ENCODE measurements at regions not wholly inside any gene's neighbourhood (a gene's known extent, or its start where the extent isn't known, plus 50 kb on each side); places are given as distances from the start of the nearest gene placed in this dataset.

GRCh38 chr3:103585809-103586208 lies 1151.0 kb downstream of the ZPLD1 start:
- Histone ChIP-seq H3K4me3 (no peak overlapping the region), H3K4me1 (no peaks in the 10 kb centered on the region), H3K27ac (no peak overlapping the region), H3K36me3 (no peaks in the 10 kb centered on the region), H3K27me3 (no peaks in the 10 kb centered on the region), H3K9me3 (no peaks in the 10 kb centered on the region)
- WGBS, 4 donors, result 57 to 64% (median 61%) methylated on average over 4 of the region's 4 CpGs
- intact Hi-C loops (cut with DNase I), result no loop called here
- TF ChIP-seq CTCF (IDR thresholded peaks at IDR 0.05) (no peak), POLR2A (IDR thresholded peaks at IDR 0.05) (no peak)
- no peak for DNase-seq
- no peak for ATAC-seq

GRCh38 chr3:103589770-103590169 lies 1155.0 kb downstream of the ZPLD1 start:
- TF ChIP-seq POLR2A (IDR thresholded peaks at IDR 0.05) (no peak), CTCF (IDR thresholded peaks at IDR 0.05) (no peak)
- H3K9me3 ChIP-seq, result peaks cover 0 to 4% (median 0%) of the 10 kb centered on the region in 12 donors
- intact Hi-C loops (cut with DNase I), result no loop called here
- no peak overlapping the region for H3K4me3 ChIP-seq
- H3K36me3 ChIP-seq, result no peaks in the 10 kb centered on the region
- WGBS, 4 donors, result 70 to 96% (median 95%) methylated on average over 2 of the region's 2 CpGs
- H3K27ac ChIP-seq, result no peak overlapping the region
- no peak for DNase-seq
- H3K27me3 ChIP-seq, result no peaks in the 10 kb centered on the region
- no peaks in the 10 kb centered on the region for H3K4me1 ChIP-seq
- no peak for ATAC-seq

- 27 to 78% (median 63%) methylated on average over 1 of the region's 1 CpG for WGBS, 4 donors
These were observed 1166.0 kb downstream of the ZPLD1 start for GRCh38 chr3:103600844-103601243.

GRCh38 chr3:103601666-103602065 lies 1166.9 kb downstream of the ZPLD1 start:
- Histone ChIP-seq H3K4me1 (no peaks in the 10 kb centered on the region), H3K4me3 (no peak overlapping the region), H3K9me3 (peaks cover 0 to 8% (median 0%) of the 10 kb centered on the region in 12 donors), H3K27me3 (no peaks in the 10 kb centered on the region), H3K36me3 (no peaks in the 10 kb centered on the region), H3K27ac (no peak overlapping the region)
- ATAC-seq (no peak), DNase-seq (no peak)
- intact Hi-C loops (cut with DNase I), result no loop called here
- WGBS, 4 donors, result 41 to 60% (median 55%) methylated on average over 1 of the region's 1 CpG
- TF ChIP-seq CTCF (IDR thresholded peaks at IDR 0.05) (no peak), POLR2A (IDR thresholded peaks at IDR 0.05) (no peak)

More at GRCh38 chr3:103600844-103601243, 1166.0 kb downstream of the ZPLD1 start:
- Histone ChIP-seq H3K36me3 (no peaks in the 10 kb centered on the region), H3K9me3 (peaks cover 0 to 5% (median 0%) of the 10 kb centered on the region in 12 donors), H3K4me3 (no peak overlapping the region), H3K27me3 (no peaks in the 10 kb centered on the region), H3K27ac (no peak overlapping the region), H3K4me1 (no peaks in the 10 kb centered on the region)
- DNase-seq (no peak), ATAC-seq (no peak)
- intact Hi-C loops (cut with DNase I), result no loop called here
- TF ChIP-seq CTCF (IDR thresholded peaks at IDR 0.05), result no peak
- TF ChIP-seq POLR2A (IDR thresholded peaks at IDR 0.05), result no peak
